CD4-positive, alpha-beta T cell treated with Interleukin-4 for 4 hours (primary cell): ENCODE measurements at regions not wholly inside any gene's neighbourhood (a gene's known extent, or its start where the extent isn't known, plus 50 kb on each side); places are given as distances from the start of the nearest gene placed in this dataset.

ENCODE experiments used
- DNase-seq: peaks from one replicate; pipeline ENCODE4 v3.0.0-alpha.2; 2020

GRCh38 chr5:71872311-71872864 lies 153.3 kb downstream of the CARTPT start:
- no peak for DNase-seq

GRCh38 chr5:71873191-71873591 lies 154.1 kb downstream of the CARTPT start:
- DNase-seq, result no peak

GRCh38 chr5:71874521-71874920 lies 155.4 kb downstream of the CARTPT start:
- no peak for DNase-seq

- DNase-seq, result no peak
These were observed 158.4 kb downstream of the CARTPT start for GRCh38 chr5:71877511-71877910.

- DNase-seq, result no peak
These were observed 161.5 kb downstream of the CARTPT start for GRCh38 chr5:71880536-71880935.

GRCh38 chr5:71882826-71883741 lies 164.0 kb downstream of the CARTPT start:
- DNase-seq, result no peak

GRCh38 chr5:71883742-71884103 lies 164.6 kb downstream of the CARTPT start:
- DNase-seq, result no peak

- DNase-seq, result no peak
These were observed 165.9 kb downstream of the CARTPT start for GRCh38 chr5:71884926-71885325.

- DNase-seq, result no peak
These were observed 167.3 kb downstream of the CARTPT start for GRCh38 chr5:71886406-71886805.

- DNase-seq, result peak; percentile 56
These were observed 168.6 kb downstream of the CARTPT start for GRCh38 chr5:71887680-71888079.

GRCh38 chr5:71891406-71891805 lies 172.3 kb downstream of the CARTPT start:
- DNase-seq, result no peak

GRCh38 chr5:71891856-71892255 lies 172.8 kb downstream of the CARTPT start:
- DNase-seq, result no peak

GRCh38 chr5:71892641-71893365 lies 173.7 kb downstream of the CARTPT start:
- no peak for DNase-seq

GRCh38 chr5:71893451-71893850 lies 174.4 kb downstream of the CARTPT start:
- DNase-seq, result no peak

GRCh38 chr5:71894091-71894490 lies 175.0 kb downstream of the CARTPT start:
- no peak for DNase-seq

- DNase-seq, result no peak
These were observed 176.5 kb downstream of the CARTPT start for GRCh38 chr5:71895546-71895945.

- no peak for DNase-seq
These were observed 180.8 kb downstream of the CARTPT start for GRCh38 chr5:71899865-71900342.

- DNase-seq, result no peak
These were observed 184.7 kb downstream of the CARTPT start for GRCh38 chr5:71903808-71904207.

GRCh38 chr5:71904852-71905251 lies 185.8 kb downstream of the CARTPT start:
- DNase-seq, result no peak

GRCh38 chr5:71905834-71906711 lies 187.0 kb downstream of the CARTPT start:
- no peak for DNase-seq

- no peak for DNase-seq
These were observed 188.0 kb downstream of the CARTPT start for GRCh38 chr5:71907001-71907588.

GRCh38 chr5:71907608-71908145 lies 188.6 kb downstream of the CARTPT start:
- DNase-seq, result no peak
